ENCODE measurements at regions not wholly inside any gene's neighbourhood (a gene's known extent, or its start where the extent isn't known, plus 50 kb on each side); places are given as distances from the start of the nearest gene placed in this dataset.
"Not testable (repeated sequence)": the region's sequence is repeated elsewhere in the genome, so short reads cannot be mapped to it uniquely, and the experiment has no call there.

DNA sequence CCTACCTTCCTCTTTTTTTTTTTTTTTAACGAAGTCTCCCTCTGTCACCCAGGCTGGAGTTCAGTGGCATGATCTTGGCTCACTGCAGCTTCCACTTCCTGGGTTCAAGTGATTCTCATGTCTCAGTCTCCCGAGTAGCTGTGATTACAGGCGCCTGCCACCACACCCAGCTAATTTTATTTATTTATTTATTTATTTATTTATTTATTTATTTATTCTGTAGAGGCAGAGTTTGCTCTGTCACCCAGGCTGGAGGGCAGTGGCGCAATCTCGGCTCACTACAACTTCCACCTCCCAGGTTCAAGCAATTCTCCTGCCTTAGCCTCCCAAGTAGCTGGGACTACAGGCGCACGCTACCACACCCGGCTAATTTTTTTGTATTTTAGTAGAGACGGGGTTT lies 66.0 kb upstream of the ELN start:
- H3K9me3 ChIP-seq (ENCODE audit: control insufficient read depth in 2 of 2, low read length in 2 of 2); H3K4me3 ChIP-seq (ENCODE audit: low read length in 2 of 2); H3K27me3 ChIP-seq (ENCODE audit: control insufficient read depth in 2 of 2, insufficient read depth in 2 of 2, low read length in 2 of 2); H3K36me3 ChIP-seq (ENCODE audit: control insufficient read depth in 2 of 2, insufficient read depth in 2 of 2, low read length in 2 of 2); H3K27ac ChIP-seq (ENCODE audit: low read depth in 2 of 2, low read length in 2 of 2); H3K9ac ChIP-seq (ENCODE audit: low read depth in 1 of 2, low read length in 2 of 2); H3K4me1 ChIP-seq (ENCODE audit: control insufficient read depth in 2 of 2, insufficient read depth in 2 of 2, low read length in 2 of 2): not testable (repeated sequence)

DNA sequence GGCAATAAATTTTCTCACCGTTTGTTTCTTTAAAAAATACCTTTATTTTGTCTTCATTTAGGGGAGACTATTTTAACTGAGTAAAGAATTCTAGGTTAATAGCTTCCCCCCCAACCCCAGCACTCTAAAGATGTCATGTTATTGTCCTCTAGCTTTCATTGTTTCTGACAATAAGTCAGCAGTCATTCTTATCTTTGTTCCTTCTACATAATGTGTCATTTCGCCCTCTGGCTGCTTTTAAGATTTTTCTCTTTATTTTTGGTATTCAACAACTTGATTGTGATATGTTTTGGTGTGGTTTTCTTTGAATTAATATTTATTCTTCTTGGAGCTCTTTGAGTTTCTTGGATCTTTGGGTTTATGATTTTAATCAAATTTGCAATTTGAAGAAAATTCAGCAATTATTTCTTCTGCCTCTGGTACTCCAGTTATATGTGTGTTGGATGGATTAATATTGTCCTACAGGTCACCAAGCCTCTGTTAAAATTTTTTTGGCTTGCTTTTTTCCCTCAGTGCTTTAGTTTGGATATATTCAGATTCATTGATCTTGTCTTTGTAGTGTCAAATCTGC lies 64.6 kb upstream of the ELN start:
- Histone ChIP-seq H3K9ac (ENCODE audit: low read depth in 1 of 2, low read length in 2 of 2) (no peak overlapping the region), H3K27ac (ENCODE audit: low read depth in 2 of 2, low read length in 2 of 2) (no peak overlapping the region), H3K36me3 (ENCODE audit: control insufficient read depth in 2 of 2, insufficient read depth in 2 of 2, low read length in 2 of 2) (no peaks in the 10 kb centered on the region), H3K4me1 (ENCODE audit: control insufficient read depth in 2 of 2, insufficient read depth in 2 of 2, low read length in 2 of 2) (no peaks in the 10 kb centered on the region), H3K27me3 (ENCODE audit: control insufficient read depth in 2 of 2, insufficient read depth in 2 of 2, low read length in 2 of 2) (no peaks in the 10 kb centered on the region), H3K4me3 (ENCODE audit: low read length in 2 of 2) (no peak overlapping the region), H3K9me3 (ENCODE audit: control insufficient read depth in 2 of 2, low read length in 2 of 2) (no peaks in the 10 kb centered on the region)

DNA sequence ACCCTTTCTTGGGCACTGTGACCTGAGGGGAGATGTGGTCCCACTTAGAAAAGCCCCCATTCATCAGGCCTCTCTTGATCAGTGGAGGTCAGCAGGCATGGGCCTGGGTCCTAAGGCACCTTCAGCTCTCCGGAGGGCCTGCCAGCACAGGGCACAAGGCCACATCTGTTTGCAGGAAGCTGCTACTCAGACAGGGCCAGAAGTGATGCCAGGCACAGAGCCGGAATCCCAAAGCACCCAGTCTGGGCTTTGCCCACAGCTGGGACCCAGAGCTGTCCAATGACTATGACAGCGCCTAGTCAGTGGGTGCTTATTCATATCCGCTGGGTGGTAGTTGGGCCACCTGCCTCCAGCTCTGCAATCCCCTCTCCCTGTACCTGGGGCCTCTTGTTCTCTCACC lies 63.2 kb upstream of the ELN start:
- Histone ChIP-seq H3K4me3 (ENCODE audit: low read length in 2 of 2) (no peak overlapping the region), H3K36me3 (ENCODE audit: control insufficient read depth in 2 of 2, insufficient read depth in 2 of 2, low read length in 2 of 2) (no peaks in the 10 kb centered on the region), H3K27ac (ENCODE audit: low read depth in 2 of 2, low read length in 2 of 2) (no peak overlapping the region), H3K4me1 (ENCODE audit: control insufficient read depth in 2 of 2, insufficient read depth in 2 of 2, low read length in 2 of 2) (no peaks in the 10 kb centered on the region), H3K9me3 (ENCODE audit: control insufficient read depth in 2 of 2, low read length in 2 of 2) (no peaks in the 10 kb centered on the region), H3K9ac (ENCODE audit: low read depth in 1 of 2, low read length in 2 of 2) (no peak overlapping the region), H3K27me3 (ENCODE audit: control insufficient read depth in 2 of 2, insufficient read depth in 2 of 2, low read length in 2 of 2) (no peaks in the 10 kb centered on the region)

DNA sequence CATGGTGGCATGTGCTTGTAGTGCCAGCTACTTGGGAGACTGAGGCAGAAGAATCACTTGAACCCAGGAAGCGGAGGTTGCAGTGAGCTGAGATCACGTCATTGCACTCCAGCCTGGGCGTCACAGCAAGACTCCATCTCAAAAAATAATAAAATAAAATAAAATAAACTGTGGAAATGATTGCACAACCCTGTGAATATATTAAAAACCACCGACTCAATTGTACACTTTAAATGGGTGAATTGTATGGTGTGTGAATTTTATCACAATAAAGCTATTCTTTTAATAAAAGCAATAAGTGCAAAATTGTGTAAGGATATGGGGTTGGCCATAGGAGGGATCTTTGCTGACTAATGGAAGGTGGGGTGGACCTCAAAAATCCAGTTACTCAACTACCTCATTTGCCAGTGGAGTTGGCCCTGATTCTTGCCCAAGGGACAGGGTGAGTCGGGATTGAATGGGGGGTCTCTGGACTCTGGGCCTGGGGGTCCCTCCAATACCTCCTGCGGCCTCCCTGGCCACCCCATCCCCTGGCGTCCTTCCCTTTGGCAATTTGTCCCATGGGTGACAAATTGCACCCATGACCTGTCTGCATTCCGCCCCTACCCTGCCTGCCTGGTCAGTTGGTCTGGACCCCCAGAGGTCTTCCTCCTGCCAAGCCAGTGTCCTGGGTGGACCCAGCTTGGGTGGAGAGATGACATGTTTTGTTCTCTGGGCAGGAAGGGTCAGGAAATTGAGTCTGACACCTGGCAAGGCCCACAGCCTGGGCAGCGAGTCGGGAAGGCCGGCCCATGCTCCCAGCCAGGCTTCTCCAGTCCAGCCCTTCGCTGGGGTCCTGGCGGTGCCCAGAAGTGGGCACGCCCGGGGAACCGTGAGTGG lies 61.7 kb upstream of the ELN start:
- H3K4me3 ChIP-seq (ENCODE audit: low read length in 2 of 2), result no peak overlapping the region
- no peak overlapping the region for H3K9ac ChIP-seq (ENCODE audit: low read depth in 1 of 2, low read length in 2 of 2)
- H3K27ac ChIP-seq (ENCODE audit: low read depth in 2 of 2, low read length in 2 of 2), result no peak overlapping the region

DNA sequence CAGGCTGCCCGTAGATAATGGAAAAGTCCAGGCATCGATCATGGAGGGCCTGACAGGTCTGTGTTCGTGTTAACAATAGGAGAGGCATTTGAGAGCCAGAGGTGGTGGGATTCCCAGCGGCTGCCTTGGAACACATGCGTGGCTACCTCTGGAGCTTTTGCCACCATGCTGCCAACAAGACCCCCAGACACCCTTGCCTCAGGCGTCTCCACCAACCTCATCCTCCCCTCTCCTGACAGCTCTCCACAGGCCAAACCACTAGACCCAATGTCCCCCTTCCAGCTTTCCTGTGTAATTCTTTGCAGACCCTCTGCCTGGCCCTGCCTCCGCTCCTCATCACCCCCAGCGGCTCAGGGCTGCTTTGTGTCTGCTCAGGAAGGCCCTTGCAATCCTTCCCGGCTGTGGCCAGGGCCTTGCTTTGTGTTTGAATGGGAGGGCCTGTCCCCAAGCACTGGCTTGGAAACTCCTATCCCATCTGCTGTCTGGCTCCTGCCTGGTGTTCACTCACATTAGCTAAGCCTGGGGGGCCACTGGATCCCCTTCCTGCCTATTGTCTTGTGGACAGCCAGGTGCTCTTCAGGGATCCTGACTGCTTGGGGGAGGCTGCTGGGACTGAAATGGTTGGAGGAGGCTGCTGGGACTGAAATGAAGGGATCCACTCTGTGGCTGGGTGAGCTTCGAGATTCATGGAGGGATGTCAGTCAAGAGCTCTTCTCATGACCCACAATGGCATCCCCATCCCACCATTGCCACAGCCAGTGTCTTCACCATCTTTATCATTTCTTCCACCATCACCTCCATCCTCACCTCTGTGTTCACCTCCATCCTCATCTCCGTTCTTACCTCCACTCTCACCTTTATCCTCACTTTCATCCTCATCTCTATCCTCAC lies 60.8 kb upstream of the ELN start:
- H3K27ac ChIP-seq (ENCODE audit: low read depth in 2 of 2, low read length in 2 of 2), result no peak overlapping the region
- no peak overlapping the region for H3K9ac ChIP-seq (ENCODE audit: low read depth in 1 of 2, low read length in 2 of 2)
- H3K9me3 ChIP-seq (ENCODE audit: control insufficient read depth in 2 of 2, low read length in 2 of 2), result no peaks in the 10 kb centered on the region
- no peaks in the 10 kb centered on the region for H3K4me1 ChIP-seq (ENCODE audit: control insufficient read depth in 2 of 2, insufficient read depth in 2 of 2, low read length in 2 of 2)
- H3K4me3 ChIP-seq (ENCODE audit: low read length in 2 of 2), result no peak overlapping the region
- no peaks in the 10 kb centered on the region for H3K27me3 ChIP-seq (ENCODE audit: control insufficient read depth in 2 of 2, insufficient read depth in 2 of 2, low read length in 2 of 2)
- H3K36me3 ChIP-seq (ENCODE audit: control insufficient read depth in 2 of 2, insufficient read depth in 2 of 2, low read length in 2 of 2), result no peaks in the 10 kb centered on the region

More for the DNA sequence above, 61.7 kb upstream of the ELN start:
- Histone ChIP-seq H3K27me3 (ENCODE audit: control insufficient read depth in 2 of 2, insufficient read depth in 2 of 2, low read length in 2 of 2) (no peaks in the 10 kb centered on the region), H3K9me3 (ENCODE audit: control insufficient read depth in 2 of 2, low read length in 2 of 2) (no peaks in the 10 kb centered on the region), H3K36me3 (ENCODE audit: control insufficient read depth in 2 of 2, insufficient read depth in 2 of 2, low read length in 2 of 2) (no peaks in the 10 kb centered on the region), H3K4me1 (ENCODE audit: control insufficient read depth in 2 of 2, insufficient read depth in 2 of 2, low read length in 2 of 2) (no peaks in the 10 kb centered on the region)

DNA sequence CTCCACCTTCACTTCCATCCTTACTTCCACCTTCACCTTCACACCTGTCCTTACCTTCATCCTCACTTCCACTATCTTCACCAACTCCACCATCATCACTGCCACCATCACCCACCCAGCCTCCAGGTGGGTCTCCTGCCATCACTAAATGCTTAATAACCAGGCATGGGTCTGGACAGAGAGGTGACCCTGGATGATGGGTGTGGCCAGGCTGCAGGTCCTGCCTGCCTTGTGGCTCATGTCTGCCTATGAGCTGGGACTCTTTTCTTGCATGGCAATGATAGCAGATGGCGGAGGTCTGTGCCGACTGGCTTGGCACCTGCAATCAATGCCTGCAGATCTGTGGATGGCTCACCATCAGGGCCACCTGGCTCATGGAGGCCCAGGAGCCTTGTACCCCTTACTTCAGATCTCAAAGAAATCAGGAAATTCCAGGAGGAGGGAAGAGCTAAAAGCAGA lies 60.1 kb upstream of the ELN start:
- Histone ChIP-seq H3K9me3 (ENCODE audit: control insufficient read depth in 2 of 2, low read length in 2 of 2) (no peaks in the 10 kb centered on the region), H3K9ac (ENCODE audit: low read depth in 1 of 2, low read length in 2 of 2) (no peak overlapping the region), H3K4me1 (ENCODE audit: control insufficient read depth in 2 of 2, insufficient read depth in 2 of 2, low read length in 2 of 2) (no peaks in the 10 kb centered on the region), H3K27ac (ENCODE audit: low read depth in 2 of 2, low read length in 2 of 2) (no peak overlapping the region), H3K36me3 (ENCODE audit: control insufficient read depth in 2 of 2, insufficient read depth in 2 of 2, low read length in 2 of 2) (no peaks in the 10 kb centered on the region), H3K4me3 (ENCODE audit: low read length in 2 of 2) (no peak overlapping the region), H3K27me3 (ENCODE audit: control insufficient read depth in 2 of 2, insufficient read depth in 2 of 2, low read length in 2 of 2) (no peaks in the 10 kb centered on the region)

DNA sequence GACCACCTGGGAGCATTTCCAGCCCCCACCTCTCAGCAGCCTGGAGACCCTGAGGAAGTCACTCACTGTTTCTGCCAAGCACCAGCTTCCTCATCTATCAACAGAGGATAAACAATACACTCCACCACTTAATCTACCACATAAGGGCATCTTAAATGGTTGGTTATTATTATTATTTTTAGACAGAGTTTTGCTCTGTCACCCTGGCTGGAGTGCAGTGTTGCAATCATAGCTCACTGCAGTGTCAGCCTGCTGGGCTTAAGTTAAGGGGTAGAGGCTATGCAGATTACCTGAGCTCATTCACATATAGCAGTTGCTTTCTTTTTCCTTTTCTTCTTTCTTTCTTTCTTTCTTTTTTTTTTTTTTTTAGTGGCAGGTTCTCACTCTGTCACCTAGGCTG lies 59.5 kb upstream of the ELN start:
- no peak overlapping the region for H3K27ac ChIP-seq (ENCODE audit: low read depth in 2 of 2, low read length in 2 of 2)

DNA sequence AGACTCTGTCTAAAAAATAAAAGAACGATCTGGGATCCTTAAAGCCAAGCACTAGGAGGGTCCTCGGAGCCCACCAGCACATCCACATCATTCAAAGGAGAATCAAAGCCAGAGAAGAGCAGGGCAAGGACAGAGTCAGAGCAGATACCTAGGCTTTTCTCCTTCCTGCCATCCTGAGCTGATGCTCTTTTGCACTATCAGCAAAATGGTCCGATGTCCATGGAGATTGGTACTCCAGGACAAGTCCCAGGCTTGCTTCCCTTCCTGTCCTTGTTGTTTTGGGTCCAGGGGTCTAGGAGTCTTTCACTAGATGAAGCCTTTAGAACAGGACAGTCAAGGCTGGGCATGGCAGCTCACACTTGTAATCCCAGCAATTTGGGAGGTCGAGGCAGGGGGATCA lies 58.0 kb upstream of the ELN start:
- H3K36me3 ChIP-seq (ENCODE audit: control insufficient read depth in 2 of 2, insufficient read depth in 2 of 2, low read length in 2 of 2), result no peaks in the 10 kb centered on the region
- no peaks in the 10 kb centered on the region for H3K27me3 ChIP-seq (ENCODE audit: control insufficient read depth in 2 of 2, insufficient read depth in 2 of 2, low read length in 2 of 2)
- no peaks in the 10 kb centered on the region for H3K4me1 ChIP-seq (ENCODE audit: control insufficient read depth in 2 of 2, insufficient read depth in 2 of 2, low read length in 2 of 2)

More for the DNA sequence above, 59.5 kb upstream of the ELN start:
- Histone ChIP-seq H3K9me3 (ENCODE audit: control insufficient read depth in 2 of 2, low read length in 2 of 2) (no peaks in the 10 kb centered on the region), H3K36me3 (ENCODE audit: control insufficient read depth in 2 of 2, insufficient read depth in 2 of 2, low read length in 2 of 2) (no peaks in the 10 kb centered on the region), H3K27me3 (ENCODE audit: control insufficient read depth in 2 of 2, insufficient read depth in 2 of 2, low read length in 2 of 2) (no peaks in the 10 kb centered on the region), H3K4me3 (ENCODE audit: low read length in 2 of 2) (no peak overlapping the region), H3K9ac (ENCODE audit: low read depth in 1 of 2, low read length in 2 of 2) (no peak overlapping the region), H3K4me1 (ENCODE audit: control insufficient read depth in 2 of 2, insufficient read depth in 2 of 2, low read length in 2 of 2) (no peaks in the 10 kb centered on the region)

DNA sequence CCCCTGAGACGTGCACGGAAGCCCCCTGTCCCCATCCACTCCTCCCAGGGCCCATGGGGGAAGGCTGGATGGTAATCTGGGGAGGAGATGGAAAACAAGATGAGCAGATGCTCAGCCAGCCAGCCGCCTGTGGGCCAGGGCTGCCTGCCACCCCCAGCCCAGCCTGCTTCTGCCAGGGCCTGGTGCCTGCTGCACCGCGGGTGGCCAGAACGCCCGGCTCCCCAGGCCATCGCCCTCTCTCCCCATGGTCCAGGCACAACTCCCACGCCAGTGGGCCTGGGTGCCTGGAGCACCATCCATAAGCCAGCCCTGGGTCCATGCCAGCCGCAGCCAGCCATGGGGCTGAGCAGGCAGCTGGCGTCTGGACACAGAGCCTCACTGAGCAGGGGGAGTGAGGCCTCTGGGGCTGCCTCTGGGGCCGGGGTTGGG lies 57.2 kb upstream of the ELN start:
- H3K9me3 ChIP-seq (ENCODE audit: control insufficient read depth in 2 of 2, low read length in 2 of 2), result no peaks in the 10 kb centered on the region
- no peak overlapping the region for H3K4me3 ChIP-seq (ENCODE audit: low read length in 2 of 2)
- no peaks in the 10 kb centered on the region for H3K36me3 ChIP-seq (ENCODE audit: control insufficient read depth in 2 of 2, insufficient read depth in 2 of 2, low read length in 2 of 2)
- H3K4me1 ChIP-seq (ENCODE audit: control insufficient read depth in 2 of 2, insufficient read depth in 2 of 2, low read length in 2 of 2), result no peaks in the 10 kb centered on the region
- H3K27ac ChIP-seq (ENCODE audit: low read depth in 2 of 2, low read length in 2 of 2), result no peak overlapping the region
- no peak overlapping the region for H3K9ac ChIP-seq (ENCODE audit: low read depth in 1 of 2, low read length in 2 of 2)
- no peaks in the 10 kb centered on the region for H3K27me3 ChIP-seq (ENCODE audit: control insufficient read depth in 2 of 2, insufficient read depth in 2 of 2, low read length in 2 of 2)

More for the DNA sequence above, 58.0 kb upstream of the ELN start:
- Histone ChIP-seq H3K27ac (ENCODE audit: low read depth in 2 of 2, low read length in 2 of 2) (no peak overlapping the region), H3K9ac (ENCODE audit: low read depth in 1 of 2, low read length in 2 of 2) (no peak overlapping the region), H3K9me3 (ENCODE audit: control insufficient read depth in 2 of 2, low read length in 2 of 2) (no peaks in the 10 kb centered on the region), H3K4me3 (ENCODE audit: low read length in 2 of 2) (no peak overlapping the region)

DNA sequence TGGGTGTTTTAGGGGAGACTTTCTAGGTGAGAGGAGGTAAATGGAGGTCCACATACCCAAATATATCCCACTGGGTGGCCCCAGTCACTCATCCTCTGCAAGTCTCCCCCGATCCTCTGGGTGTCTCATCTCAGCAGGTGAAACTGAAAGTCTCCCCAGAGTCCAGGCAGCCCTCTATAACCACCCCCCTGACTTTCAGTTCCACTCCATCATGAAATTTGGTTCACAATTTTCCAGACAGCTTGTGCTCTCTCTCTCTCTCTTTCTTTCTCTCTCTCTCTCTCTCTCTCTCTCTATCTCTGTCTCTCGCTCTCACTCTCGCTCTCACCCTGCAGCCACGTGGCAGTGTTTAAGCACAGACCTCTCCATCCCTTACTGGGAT lies 56.7 kb upstream of the ELN start:
- no peak overlapping the region for H3K27ac ChIP-seq (ENCODE audit: low read depth in 2 of 2, low read length in 2 of 2)
- no peaks in the 10 kb centered on the region for H3K9me3 ChIP-seq (ENCODE audit: control insufficient read depth in 2 of 2, low read length in 2 of 2)
- H3K36me3 ChIP-seq (ENCODE audit: control insufficient read depth in 2 of 2, insufficient read depth in 2 of 2, low read length in 2 of 2), result no peaks in the 10 kb centered on the region
- H3K4me3 ChIP-seq (ENCODE audit: low read length in 2 of 2), result no peak overlapping the region
- no peaks in the 10 kb centered on the region for H3K27me3 ChIP-seq (ENCODE audit: control insufficient read depth in 2 of 2, insufficient read depth in 2 of 2, low read length in 2 of 2)
- no peaks in the 10 kb centered on the region for H3K4me1 ChIP-seq (ENCODE audit: control insufficient read depth in 2 of 2, insufficient read depth in 2 of 2, low read length in 2 of 2)
- H3K9ac ChIP-seq (ENCODE audit: low read depth in 1 of 2, low read length in 2 of 2), result no peak overlapping the region

All from mucosa of rectum (tissue), 2 donors.